GM12878 (cell line): ENCODE measurements at regions not wholly inside any gene's neighbourhood (a gene's known extent, or its start where the extent isn't known, plus 50 kb on each side); places are given as distances from the start of the nearest gene placed in this dataset.

Experiments used
- CTCF ChIP-seq, 3 experiments: IDR thresholded peaks in 2 of 3; conservative IDR thresholded peaks in 1 of 3; 2 replicates each; pipeline ENCODE4 v1.5.1; 2011; ENCODE audit warnings: low read depth in 3 of 3, low read length in 3 of 3, mild to moderate bottlenecking in 3 of 3, control low read depth in 2 of 3, moderate library complexity in 2 of 3, inconsistent platforms in 1 of 3, mixed read lengths in 1 of 3; ENCODE audit not compliant: control insufficient read depth in 2 of 3, insufficient read depth in 1 of 3; ENCODE audit errors: extremely low read depth in 1 of 3
- GATAD2B ChIP-seq: fragments of 450-650 bp; conservative IDR thresholded peaks from 2 replicates; pipeline ENCODE4 v1.6.1; 2017; ENCODE audit warnings: low read depth, mild to moderate bottlenecking, moderate library complexity
- MAX ChIP-seq: IDR thresholded peaks from 2 replicates; pipeline ENCODE4 v1.6.1; 2012; ENCODE audit warnings: low read depth, low read length, improper control_type of control experiment
- MTA3 ChIP-seq: IDR thresholded peaks from 2 replicates; pipeline ENCODE4 v1.6.1; 2012; ENCODE audit warnings: low read length, inconsistent platforms, borderline replicate concordance
- NR2C2 ChIP-seq: IDR thresholded peaks from 2 replicates; pipeline ENCODE4 v1.6.1; 2011; ENCODE audit warnings: borderline replicate concordance, low read depth; ENCODE audit not compliant: control insufficient read depth, insufficient read length
- POLR2AphosphoS2 ChIP-seq: IDR thresholded peaks from 2 replicates; pipeline ENCODE4 v1.6.1; 2011; ENCODE audit warnings: low read depth, mild to moderate bottlenecking, low read length, improper control_type of control experiment, moderate library complexity
- POLR2AphosphoS5 ChIP-seq: IDR thresholded peaks from 2 replicates; pipeline ENCODE4 v1.6.1; 2011; ENCODE audit warnings: mild to moderate bottlenecking, low read length, inconsistent platforms
- TCF3 ChIP-seq: IDR thresholded peaks from 2 replicates; pipeline ENCODE4 v1.6.1; 2012; ENCODE audit warnings: low read depth, mild to moderate bottlenecking, low read length, borderline replicate concordance; ENCODE audit not compliant: insufficient read depth

- TF ChIP-seq GATAD2B (no peak), NR2C2 (no peak), CTCF (IDR thresholded peaks at IDR 0.05 in 2 of 3, conservative IDR thresholded peaks at IDR 0.05 in 1 of 3; ENCODE audit: control insufficient read depth in 2 of 3, extremely low read depth in 1 of 3, insufficient read depth in 1 of 3, low read depth in 3 of 3, low read length in 3 of 3) (no peak), POLR2AphosphoS2 (no peak), MAX (no peak), TCF3 (no peak), MTA3 (no peak), POLR2AphosphoS5 (no peak)
Measured at GRCh38 chr7:11224535-11224934, 250.9 kb downstream of the PHF14 start.
